SU-DHL-6 (cell line): ENCODE measurements at regions not wholly inside any gene's neighbourhood (a gene's known extent, or its start where the extent isn't known, plus 50 kb on each side); places are given as distances from the start of the nearest gene placed in this dataset.

Source experiments
- EZH2phosphoT487 ChIP-seq: fragments of 200-600 bp; sonication (generic), shearing (Covaris generic); conservative IDR thresholded peaks from 2 replicates; pipeline ENCODE4 v1.6.1; 2018; ENCODE audit warnings: mild to moderate bottlenecking, antibody characterized with exemption, low read length, moderate library complexity, mixed read lengths
- TF ChIP-seq, protein P1 (sequence below): fragments of 200-600 bp; sonication (generic); IDR thresholded peaks from one replicate; pipeline ENCODE4 v1.5.1; 2017; ENCODE audit warnings: antibody characterized with exemption, mild to moderate bottlenecking, low read length, moderate library complexity; ENCODE audit not compliant: insufficient read depth, poor library complexity, severe bottlenecking

DNA sequence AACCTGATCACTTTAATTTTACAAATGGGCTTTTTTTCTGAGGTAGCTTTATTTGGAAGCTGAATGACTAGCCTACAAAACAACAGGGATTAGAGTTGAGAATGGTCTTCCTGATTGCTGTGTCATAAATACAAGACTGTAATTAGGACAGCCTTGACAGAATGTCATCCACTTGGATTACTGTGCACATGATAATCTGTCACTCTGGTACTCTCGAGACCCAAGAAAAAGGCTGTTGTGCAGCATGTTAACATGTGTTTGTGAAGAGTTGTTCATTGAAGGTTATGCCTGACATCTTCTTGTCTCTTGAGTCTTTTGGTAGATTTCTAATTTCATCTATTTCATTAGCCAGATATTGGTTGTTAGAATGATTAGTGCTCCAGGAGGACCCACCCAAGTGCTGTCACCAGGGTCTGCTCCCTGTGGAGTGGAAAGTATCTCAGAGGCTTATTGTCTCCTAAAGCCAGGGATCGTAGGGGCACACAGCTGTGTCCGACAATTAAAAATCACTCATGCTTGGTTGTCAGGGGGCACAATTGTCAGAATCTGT lies 212.2 kb upstream of the GPRIN3 start:
- TF ChIP-seq, protein P1, sequence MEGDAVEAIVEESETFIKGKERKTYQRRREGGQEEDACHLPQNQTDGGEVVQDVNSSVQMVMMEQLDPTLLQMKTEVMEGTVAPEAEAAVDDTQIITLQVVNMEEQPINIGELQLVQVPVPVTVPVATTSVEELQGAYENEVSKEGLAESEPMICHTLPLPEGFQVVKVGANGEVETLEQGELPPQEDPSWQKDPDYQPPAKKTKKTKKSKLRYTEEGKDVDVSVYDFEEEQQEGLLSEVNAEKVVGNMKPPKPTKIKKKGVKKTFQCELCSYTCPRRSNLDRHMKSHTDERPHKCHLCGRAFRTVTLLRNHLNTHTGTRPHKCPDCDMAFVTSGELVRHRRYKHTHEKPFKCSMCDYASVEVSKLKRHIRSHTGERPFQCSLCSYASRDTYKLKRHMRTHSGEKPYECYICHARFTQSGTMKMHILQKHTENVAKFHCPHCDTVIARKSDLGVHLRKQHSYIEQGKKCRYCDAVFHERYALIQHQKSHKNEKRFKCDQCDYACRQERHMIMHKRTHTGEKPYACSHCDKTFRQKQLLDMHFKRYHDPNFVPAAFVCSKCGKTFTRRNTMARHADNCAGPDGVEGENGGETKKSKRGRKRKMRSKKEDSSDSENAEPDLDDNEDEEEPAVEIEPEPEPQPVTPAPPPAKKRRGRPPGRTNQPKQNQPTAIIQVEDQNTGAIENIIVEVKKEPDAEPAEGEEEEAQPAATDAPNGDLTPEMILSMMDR, result no peak
- TF ChIP-seq EZH2phosphoT487, result no peak
